ENCODE measurements at regions not wholly inside any gene's neighbourhood (a gene's known extent, or its start where the extent isn't known, plus 50 kb on each side); places are given as distances from the start of the nearest gene placed in this dataset.

DNA sequence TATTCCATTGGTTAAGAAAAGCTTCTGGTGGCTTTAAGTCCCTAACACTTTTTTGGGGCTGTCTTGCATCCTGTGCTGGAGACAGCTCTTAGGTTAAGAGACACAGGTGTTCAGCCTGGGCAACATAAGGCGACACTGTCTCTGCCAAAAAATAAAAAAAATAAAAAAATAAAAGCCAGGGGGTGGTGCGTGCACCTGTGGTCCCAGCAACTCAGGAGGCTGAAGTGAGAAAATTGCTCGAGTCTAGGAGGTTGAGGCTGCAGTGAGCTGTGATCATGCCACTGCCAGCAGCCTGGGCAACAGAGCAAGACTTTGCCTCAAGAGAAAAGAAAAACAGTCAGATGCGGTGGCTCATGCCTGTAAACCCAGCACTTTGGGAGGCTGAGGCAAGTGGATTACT is 55.6 kb upstream of the ZMYND8 start:
- no peak for TF ChIP-seq CTCF (IDR thresholded peaks at IDR 0.05; ENCODE audit: low read length)
- TF ChIP-seq EZH2 (optimal IDR thresholded peaks at IDR 0.05; ENCODE audit: low read depth, low read length), result no peak
